ENCODE measurements at regions not wholly inside any gene's neighbourhood (a gene's known extent, or its start where the extent isn't known, plus 50 kb on each side); places are given as distances from the start of the nearest gene placed in this dataset.
A peak's percentile ranks its signal among the peaks of the same experiment; 100 is the strongest.
"Not testable (repeated sequence)": the region's sequence is repeated elsewhere in the genome, so short reads cannot be mapped to it uniquely, and the experiment has no call there.

DNA sequence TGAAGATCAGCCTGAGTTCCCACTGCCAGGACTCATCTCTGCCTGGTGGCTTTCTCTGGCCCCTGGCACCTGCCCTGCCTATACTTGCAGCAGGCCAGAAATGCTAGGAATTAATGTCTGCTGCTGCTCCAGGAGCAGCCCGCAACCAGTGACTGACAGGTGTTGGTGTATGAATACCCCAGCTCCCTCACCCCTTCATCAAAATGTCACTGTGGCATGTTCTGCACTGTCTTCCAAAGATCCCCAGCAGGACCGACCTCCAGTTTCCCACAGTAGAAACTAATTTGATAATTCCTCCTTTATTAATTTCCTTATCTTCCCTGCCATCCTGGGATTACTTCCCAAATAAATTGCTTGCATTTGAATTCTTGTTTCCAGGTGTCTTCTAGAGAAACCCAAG, 425.4 kb downstream of the BCOR start:
- DNase-seq (ENCODE audit: low spot score) = no peak

- no peak for DNase-seq (ENCODE audit: low spot score)
Measured at GRCh38 chrX:39674490-39675161, 423.1 kb downstream of the BCOR start.

DNA sequence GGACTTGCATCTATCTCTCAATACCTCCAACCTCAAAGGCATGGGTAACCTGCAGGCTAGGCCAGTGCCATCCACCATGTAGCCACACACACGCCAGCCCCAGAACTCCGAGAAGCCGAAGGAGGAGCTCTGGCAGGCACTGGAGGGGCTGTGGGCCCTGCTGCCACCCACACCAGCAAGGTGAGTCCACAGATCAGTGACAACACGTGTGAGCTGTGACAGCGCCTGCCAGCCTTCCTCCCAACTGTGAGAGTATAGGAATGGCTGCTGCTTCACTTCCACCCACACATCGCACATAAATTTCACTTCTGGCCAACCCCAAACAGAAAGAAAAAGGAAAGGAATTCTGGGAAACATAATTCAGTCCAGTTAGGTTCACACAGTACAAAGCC, 422.6 kb downstream of the BCOR start:
- DNase-seq (ENCODE audit: low spot score) = no peak

GRCh38 chrX:39675619-39676018, 422.1 kb downstream of the BCOR start:
- no peak for DNase-seq (ENCODE audit: low spot score)

- DNase-seq (ENCODE audit: low spot score) = no peak
Measured at GRCh38 chrX:39676434-39676833, 421.3 kb downstream of the BCOR start.

GRCh38 chrX:39677585-39677977, 420.2 kb downstream of the BCOR start:
- no peak for DNase-seq (ENCODE audit: low spot score)

- DNase-seq (ENCODE audit: low spot score) = no peak
Measured at GRCh38 chrX:39677978-39678791, 419.6 kb downstream of the BCOR start.

GRCh38 chrX:39678914-39679313, 418.8 kb downstream of the BCOR start:
- DNase-seq (ENCODE audit: low spot score) = no peak

DNA sequence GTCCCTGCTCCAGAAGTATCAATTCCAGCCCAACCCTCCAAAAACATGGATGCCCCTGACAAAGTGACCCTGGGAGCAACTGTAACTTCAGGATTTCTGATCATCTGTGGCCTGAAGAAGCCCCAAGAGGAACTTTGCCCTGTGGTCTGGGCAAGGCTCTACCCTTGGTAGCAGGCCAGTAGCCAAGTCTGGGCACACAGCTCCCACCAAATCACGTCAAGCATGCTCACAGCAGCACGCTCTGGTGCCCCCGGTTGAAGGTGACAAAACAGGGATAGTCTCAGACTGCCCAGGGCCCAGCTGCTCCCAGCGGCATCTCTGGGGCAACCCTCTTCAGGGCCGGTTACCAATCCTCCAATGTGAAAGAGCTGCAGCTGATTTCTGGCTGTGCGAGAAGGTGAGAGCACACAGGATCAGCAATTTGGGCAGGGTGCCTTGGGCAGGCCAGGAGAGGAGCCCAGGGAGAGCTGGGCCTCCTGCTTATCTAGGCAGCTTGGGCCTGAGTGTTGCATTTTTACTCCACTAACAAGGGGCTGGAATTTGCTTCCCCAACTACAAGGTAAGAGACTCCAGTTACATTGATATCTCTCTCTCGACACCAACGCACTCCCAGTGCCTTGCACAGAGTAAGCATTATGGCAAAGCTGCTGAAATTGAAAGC, 418.1 kb downstream of the BCOR start:
- DNase-seq (ENCODE audit: low spot score) = no peak

DNA sequence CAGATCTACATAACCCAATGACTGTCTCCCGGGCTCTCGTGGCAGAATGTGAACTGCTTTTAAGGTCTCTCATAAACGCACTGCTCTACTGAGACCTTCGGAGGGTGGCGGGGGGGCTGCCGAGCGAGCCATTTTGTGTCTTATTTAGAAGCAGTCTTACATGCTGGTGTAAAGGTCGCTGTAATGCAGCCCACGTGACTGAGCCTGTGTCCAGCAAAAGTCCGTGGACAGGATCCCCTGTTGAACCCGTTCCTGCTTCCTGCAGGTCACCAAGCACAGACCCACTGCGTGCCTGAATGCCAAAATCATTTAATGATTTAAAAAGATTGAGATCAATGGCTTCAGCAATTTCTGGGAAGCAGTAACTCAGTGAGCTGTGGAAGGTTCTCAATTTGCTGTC, 415.9 kb downstream of the BCOR start:
- DNase-seq (ENCODE audit: low spot score) = no peak

DNA sequence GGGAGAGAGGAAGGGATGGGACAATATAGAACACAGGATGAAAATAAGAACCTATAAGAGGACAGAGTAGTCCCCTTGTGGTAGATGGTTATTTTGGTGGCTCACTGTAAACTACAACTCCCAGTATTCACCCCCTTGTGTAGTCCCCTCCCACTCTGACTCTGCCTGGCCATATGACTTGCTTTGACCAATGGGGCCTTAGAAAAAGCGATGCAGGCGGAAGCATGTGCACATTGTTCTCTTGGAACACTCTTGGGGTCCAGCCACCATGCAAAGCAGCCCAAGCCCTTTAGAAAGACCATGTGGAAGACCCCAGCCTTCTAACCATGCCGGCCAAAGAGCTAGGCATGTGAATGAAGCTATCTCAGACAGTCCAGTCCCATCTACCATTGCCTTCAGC, 415.0 kb downstream of the BCOR start:
- peak; percentile 29 for DNase-seq (ENCODE audit: low spot score)

DNA sequence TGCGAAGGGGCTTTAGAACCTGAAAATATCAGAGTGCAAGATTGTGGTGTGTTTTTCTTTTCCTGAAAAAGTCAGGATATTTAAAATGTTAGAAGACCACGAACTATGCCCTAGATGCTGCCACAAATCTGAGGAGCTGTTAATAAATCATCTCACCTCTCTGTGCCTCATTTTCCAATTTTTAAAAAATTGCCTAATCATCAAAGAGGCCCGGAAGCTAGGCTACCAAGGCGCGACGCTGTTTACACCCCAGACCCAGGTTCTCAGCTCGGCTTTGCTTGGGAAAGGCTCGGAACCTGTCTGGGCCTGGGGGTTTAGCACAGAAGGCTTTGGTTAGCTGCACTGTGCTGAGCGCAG, 409.6 kb downstream of the BCOR start:
- no peak for DNase-seq (ENCODE audit: low spot score)

- peak; percentile 55 for DNase-seq (ENCODE audit: low spot score)
Measured at GRCh38 chrX:39688576-39689375, 409.0 kb downstream of the BCOR start.

- DNase-seq (ENCODE audit: low spot score) = no peak
Measured at GRCh38 chrX:39689376-39690104, 408.2 kb downstream of the BCOR start.

DNA sequence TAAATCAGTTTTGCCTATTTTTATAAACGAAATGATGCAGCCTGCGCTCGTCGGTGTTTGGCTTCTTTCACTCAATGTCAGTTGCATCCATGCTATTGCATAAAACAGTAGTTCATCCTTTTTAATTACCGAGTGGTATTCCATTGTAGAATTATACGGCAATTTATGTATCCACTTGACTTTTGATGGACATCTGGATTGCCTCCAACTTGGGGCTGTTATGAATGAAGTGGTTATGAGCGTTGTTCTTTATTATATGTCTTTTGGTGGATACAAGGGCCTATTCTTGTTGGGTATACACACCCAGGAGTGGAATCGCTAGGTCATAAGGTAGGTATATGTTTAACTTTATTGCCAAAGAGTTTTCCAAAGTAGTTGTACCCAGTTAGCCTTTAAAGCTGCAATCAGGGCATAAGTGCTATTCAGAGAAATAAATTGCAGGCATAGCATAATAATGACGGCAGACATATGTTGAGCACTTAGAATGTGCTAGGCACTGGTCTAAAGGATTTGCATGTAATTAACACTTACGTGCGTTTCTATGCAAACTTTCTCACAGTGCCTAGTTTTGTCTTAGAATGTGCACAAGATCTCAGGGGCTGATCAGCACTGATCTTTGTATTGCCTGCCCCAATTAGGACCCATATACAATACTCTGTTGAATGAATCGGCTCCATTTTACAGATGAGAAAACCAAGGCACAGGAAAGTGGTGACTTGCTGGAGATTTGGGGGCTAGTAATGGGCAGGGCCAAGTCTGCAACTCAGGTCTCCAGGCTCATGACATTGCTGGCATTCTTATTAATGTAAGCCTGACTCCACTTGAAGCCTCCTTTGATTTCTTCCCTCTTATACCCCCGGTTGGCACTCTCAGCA, 407.0 kb downstream of the BCOR start:
- no peak for DNase-seq (ENCODE audit: low spot score)

GRCh38 chrX:39691724-39692123, 406.0 kb downstream of the BCOR start:
- DNase-seq (ENCODE audit: low spot score) = no peak

DNA sequence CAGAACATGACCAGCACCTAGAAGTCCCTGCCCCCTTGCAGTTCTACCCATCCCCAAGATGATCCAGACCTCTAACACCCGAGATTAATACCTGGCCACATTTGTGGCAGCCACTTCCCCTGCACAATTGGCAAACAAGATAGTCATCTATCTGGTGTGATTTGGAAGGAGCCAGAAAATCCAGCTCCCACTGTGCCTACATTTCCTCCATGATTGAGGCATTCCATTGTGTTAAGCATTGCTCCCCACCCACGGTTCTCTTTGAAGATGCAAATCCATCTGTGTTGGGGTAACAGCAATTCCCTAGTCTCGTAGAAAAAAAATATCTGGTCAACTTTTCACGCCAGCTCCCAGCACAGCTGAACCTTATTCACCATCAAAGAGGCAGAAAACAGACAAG, 405.0 kb downstream of the BCOR start:
- peak; percentile 28 for DNase-seq (ENCODE audit: low spot score)

- DNase-seq (ENCODE audit: low spot score) = peak; percentile 56
Measured at GRCh38 chrX:39693298-39693697, 404.5 kb downstream of the BCOR start.

GRCh38 chrX:39702636-39703035, 395.1 kb downstream of the BCOR start:
- not testable (repeated sequence) for DNase-seq (ENCODE audit: low spot score)

DNA sequence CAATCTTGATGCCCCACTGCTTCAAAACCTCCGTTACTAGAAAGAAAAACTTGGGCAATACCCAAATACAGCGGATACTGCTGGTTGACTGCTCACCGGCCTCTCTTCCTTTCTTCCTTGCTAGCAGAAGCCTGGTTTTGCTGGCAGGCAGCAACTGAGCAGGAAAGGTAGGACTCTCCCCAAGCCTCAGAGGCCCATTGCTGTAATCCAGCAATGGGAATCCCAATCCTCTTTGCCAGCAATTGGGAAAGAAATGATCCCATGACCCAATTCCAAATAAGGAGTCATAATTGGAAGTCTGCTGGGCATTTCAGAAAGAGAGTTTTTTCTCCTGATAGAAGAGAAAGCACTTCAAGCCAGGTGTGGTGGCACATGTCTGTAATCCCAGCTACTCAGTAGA, 394.5 kb downstream of the BCOR start:
- DNase-seq (ENCODE audit: low spot score) = no peak

GRCh38 chrX:39704590-39704989, 393.2 kb downstream of the BCOR start:
- no peak for DNase-seq (ENCODE audit: low spot score)
